GM21360 (cell line): ENCODE measurements at regions not wholly inside any gene's neighbourhood (a gene's known extent, or its start where the extent isn't known, plus 50 kb on each side); places are given as distances from the start of the nearest gene placed in this dataset.

ENCODE experiments used
- ATAC-seq: cut with Tn5 transposase; IDR thresholded peaks from one replicate; pipeline ENCODE4 v1.9.1; 2021; ENCODE audit warnings: mild to moderate bottlenecking, moderate library complexity; ENCODE audit not compliant: unreplicated experiment

DNA sequence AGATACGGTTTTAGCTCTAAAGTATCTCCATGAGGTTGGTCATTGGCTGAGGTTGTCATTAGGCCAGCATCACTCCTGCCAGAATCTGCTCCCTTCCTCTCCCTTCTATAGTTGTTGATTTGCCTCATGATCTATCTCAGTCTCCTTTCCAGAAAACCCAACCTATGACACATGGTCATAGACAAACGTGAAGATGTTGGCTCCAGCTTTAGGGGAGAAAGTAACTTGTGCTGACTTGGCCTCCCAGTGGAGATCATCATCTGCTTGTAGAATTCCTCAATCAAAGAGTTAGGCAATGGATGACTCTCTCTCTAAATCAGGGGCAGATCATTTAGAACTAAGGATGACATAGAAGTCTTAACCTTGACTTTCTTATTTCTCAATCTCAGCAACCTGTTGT, 894.4 kb downstream of the TTLL7 start:
- ATAC-seq: no peak

DNA sequence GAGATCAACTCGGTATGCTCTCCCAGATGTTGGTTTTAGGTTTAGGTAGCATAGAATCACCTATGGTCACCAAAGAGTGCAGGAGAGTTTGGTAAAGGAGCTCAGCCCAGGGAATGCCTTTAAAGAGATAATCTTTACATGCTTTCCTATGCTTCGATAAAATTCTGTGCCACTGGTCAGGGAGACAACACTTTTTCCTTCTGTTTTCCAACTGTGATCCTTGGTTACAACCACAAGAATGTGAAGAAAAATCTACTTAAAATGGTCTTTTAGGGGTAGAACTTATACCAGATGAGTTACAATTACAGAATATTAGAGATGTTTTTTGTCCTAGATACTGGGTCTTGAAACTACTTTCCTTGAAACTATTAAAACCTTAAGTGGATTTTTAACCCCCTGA, 895.6 kb downstream of the TTLL7 start:
- no peak for ATAC-seq

DNA sequence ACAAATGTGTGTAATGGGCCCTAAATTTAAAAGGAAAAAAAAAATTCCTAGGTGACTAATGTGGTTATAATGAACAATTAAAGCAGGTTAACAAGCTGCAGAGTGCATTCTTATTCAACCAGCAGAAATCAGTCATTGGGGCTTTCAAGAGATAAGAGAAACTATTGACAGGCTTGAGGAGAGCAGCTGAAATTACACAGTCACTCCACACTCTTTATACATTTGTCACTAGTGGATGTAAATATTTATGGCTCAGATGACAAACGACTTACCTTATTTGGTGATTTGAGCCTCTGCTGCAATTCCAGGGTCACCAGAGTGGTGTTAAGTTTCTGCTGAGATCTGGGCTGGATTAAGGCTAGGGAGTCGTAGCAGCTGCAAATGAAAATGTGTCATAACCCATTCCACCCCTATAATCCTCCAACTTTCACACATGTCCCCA, 896.3 kb downstream of the TTLL7 start:
- ATAC-seq: no peak

DNA sequence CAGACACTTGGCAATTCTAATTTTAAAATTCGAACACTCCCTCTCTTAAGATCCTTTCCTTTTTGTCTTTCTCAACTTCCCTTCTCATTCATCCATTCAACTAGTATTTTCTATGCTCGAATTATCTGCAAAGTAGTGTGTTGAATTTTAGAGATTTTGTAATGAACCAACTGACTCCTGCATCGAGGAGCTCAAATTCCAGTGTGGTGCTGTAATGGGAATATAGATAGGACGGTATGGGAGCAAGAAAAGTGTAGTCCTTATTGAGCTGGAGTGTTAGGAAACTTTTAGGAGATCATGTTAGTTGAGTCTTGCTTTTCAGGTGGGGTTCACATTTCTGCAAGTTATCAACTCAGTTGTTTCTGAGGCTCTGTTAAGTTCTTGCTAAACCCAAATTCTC, 897.5 kb downstream of the TTLL7 start:
- ATAC-seq: no peak

DNA sequence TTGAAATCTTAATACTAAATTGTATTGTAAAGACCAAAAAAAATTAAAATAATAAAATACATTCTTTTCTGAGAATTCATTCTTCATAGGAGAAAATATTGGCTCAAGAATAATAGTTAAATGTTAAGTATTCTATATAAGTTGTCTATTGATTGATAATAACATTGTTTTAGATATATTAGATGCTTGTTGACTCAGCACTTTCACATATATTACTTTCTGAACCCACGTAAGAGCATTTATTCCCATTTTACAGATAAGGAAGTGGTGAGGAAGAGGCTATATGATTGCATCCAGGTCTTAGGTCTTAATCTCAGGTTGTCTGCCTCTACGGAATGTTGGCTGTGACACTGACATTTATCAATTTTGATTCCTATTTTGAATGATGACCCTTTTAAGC, 898.8 kb downstream of the TTLL7 start:
- no peak for ATAC-seq

DNA sequence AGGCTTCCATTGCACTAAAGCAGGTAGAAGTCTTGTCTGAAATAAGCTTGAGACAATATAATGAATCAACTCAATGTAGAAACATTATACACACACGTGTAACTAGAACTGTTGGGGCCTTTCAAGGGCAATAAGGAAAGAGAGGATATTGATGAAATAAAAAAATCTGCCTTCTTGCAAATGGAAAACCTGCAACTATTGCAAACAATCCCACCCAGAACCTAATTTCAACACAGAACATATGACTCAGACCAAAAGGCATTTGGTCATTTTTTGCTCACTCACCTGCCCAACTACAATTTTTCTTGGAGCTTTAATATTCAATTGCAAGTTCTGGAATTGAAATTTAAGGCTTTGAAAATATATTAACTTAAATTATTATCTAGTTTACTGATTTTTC, 900.1 kb downstream of the TTLL7 start:
- ATAC-seq: no peak

DNA sequence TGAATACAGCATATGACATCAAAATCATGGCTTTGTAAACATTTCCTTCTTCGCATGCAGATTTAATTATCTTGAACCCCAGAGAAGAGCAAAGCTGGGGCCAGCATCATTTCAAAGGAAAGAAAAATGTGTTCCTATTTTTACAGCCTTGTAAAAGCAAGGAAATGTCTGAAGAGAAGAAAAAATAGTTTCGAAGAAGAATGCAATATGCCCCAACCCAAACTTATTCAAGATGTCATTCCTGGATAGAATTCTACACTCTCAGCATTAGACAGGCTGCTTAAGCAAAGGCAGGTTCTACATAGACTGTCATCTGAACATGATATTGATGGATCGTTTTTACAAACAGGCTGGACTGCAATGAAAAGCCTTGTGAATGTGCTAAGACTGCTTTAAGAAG, 900.8 kb downstream of the TTLL7 start:
- no peak for ATAC-seq

DNA sequence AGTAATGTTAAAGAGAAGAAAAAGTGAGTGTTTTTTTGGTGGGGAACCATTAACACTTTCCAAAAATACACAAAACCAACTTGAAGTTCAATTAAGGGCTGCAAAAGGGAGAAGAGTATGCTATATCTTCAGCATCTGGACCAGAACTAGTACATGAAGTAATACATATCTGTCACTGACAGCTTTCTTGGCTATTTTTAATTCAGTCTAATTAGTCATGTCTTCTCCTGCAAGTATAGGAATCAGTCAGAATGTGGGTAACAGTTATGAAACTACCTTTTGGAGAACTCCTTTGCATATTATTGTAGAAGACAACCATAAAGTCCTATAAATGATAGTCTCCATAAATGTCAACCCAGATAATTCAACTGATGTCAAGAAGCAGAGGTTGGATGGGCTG, 901.2 kb downstream of the TTLL7 start:
- no peak for ATAC-seq

DNA sequence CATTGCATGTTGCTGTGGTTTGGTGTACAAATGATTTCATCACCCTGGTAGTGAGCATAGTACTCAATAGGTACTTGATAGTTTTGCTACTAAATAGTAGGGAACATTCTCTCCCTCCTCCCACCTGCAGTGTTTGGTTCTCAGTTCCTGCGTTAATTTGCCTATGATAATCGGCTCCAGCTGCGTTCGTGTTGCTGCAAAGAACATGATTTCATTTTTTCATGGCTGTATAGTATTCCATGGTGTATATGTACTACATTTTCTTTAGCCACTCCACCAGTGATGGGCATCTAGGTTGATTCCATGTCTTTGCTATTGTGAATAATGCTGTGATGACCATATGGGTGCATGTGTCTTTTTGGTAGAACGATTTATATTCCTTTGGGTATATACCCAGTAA, 903.4 kb downstream of the TTLL7 start:
- ATAC-seq: no peak

DNA sequence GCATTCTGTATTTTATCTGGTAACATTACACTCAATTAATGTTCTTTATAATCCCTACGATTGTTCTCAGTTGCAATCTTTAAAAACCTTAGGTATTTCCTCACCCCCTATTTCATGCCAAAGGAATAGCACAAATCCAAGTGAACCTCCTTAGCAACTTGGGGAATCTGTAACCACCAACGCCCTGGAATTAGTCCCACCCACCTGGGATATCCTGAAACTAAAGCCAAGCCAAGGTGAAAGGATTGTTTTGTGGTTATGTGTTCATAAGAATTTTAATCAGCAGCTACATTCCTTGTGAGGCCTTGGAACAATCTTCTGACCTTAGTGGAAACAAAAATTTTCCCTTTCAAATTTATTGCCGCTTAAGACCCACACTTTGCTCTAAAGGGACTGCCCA, 908.7 kb downstream of the TTLL7 start:
- no peak for ATAC-seq

DNA sequence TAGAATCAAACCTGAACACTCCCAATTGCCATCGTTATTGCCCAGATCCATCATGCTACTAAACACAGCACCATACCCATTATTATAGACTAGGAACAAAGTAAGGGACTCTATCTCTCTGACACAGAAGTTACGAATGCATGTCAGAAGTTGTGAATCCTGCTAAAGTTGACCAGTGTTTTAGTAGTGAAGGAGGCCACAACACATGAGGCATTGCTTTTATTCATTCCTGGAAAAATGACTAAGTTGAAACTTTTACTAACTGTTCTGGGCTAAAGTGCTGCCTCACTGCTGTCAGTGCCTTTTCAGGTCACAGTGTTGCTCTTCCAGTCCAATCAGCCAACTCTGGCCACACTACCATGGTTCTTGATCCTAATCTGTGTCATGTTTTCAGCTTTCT, 911.1 kb downstream of the TTLL7 start:
- no peak for ATAC-seq

DNA sequence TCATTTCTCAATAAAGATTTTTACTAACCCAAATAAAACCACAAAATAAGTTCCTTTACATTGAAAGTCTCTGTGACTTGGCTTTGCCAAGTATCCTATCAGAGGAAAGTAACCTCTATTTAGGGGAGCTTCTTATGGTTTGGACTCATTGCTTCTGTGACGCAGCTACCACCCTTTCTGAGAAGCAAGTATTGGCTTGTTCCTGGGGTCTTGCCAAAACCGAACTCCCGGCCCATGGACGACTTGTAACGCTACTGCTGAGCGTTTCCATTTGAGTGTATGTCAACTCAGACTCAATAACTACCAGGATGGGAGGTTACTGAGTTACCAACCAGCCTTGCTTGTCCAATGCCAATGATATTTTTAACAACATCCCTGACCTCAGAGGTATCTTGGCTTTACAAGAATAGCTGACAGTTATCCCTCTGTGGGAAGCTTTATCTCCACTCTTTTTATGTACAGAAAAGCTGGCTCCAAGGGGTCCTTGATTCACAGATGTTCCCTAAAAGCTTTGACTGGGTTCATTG, 911.9 kb downstream of the TTLL7 start:
- ATAC-seq: no peak

DNA sequence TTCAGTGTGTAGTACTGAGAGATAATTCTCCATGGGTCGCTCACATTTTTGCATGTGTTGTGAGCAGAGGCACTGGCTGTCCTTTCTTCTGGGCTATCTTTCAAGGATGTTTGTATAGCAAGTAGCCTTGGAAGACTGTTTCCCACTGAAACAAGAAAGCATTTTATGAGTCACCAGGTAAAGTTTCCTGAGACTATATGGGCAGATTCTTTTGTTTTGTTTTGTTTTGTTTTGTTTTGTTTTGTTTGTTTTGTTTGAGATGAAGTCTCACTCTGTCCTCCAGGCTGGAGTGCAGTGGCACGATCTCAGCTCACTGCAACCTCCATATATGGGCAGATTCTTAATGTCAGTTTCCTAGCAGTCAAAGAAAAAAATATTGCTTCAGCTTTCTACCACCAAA, 912.6 kb downstream of the TTLL7 start:
- ATAC-seq: no peak

DNA sequence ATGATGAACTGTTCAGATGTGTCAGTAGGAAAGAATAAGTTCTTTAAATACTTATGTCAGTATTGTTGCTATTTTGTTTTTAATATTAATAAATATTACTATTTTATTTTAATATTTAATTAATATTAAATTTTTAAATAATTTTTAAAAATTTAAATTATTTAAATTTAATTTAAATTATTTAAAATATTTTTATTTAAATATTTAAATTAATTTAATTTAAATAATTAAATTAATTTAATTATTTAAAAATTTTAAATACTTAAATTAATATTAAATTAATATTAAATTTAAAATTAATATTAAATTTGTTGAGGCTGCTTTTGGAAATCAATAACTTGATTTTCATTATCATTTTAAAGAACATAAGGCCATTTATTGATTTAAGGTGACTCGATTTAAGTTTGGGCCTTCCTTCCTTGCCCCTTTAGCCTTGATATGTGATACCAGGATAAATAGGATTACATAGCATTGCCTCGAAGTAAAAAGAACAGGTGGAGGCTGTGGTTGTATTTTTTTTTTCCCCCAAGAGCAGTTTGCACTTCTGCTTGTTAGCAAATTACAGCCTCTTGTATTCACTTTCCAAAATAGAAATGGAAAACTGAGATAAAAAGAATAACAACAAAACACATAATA, 915.2 kb downstream of the TTLL7 start:
- no peak for ATAC-seq

DNA sequence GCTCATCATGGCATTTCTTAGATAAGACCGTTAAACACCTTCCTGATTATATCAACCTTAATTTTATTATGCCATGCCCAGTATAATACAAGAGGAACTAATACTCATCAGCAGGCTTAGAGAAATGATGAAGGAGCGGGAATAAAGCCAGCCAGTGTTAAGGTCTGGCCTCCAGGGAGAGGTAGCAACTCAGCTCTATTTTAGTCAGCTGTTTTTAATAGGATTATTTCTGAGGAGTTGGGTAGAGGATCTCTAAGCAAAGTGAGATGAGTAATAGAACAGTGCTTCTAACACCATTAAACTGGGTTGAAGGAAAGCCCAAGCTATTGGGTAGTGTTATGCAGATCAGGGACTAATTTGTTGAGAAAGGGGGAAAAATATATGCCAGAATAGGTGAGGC, 921.5 kb downstream of the TTLL7 start:
- no peak for ATAC-seq

DNA sequence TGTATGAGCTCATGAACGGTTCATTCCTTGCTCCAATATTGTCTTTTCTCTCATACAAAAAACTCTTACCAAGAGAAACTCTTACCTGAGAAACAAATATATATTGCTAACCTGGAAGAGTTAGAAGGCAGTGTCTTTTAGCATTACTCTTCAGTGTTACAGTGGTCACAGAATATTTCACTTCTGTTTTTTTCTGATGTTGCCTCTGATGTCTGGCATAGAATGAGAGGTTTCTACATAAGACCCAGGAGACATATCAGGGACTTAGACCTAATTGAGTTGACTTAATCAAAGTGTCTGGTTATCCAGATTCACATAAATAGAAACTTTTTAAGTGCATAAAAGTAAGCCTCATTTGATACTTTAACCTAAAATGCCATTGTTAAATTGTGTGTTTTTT, 923.8 kb downstream of the TTLL7 start:
- no peak for ATAC-seq

DNA sequence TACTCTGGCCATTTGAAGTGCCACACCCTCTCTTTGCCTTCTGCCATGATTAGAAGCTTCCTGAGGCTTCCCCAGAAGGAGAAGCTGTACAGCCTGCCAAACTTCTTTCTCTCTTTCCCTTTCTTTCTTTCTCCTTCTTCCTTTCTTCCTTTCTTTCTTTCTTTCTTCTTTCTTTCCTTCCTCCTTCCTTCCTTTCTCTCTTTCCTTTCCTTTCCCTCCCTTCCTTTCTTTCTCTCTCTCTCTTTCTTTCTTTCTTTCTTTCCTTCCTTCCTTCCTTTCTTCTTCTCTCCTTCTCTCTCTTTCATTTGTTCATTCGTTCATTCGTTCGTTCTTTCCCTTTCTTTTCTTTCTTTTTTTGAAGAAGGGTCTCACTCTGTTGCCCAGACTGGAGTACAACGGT, 931.0 kb downstream of the TTLL7 start:
- ATAC-seq: no peak

DNA sequence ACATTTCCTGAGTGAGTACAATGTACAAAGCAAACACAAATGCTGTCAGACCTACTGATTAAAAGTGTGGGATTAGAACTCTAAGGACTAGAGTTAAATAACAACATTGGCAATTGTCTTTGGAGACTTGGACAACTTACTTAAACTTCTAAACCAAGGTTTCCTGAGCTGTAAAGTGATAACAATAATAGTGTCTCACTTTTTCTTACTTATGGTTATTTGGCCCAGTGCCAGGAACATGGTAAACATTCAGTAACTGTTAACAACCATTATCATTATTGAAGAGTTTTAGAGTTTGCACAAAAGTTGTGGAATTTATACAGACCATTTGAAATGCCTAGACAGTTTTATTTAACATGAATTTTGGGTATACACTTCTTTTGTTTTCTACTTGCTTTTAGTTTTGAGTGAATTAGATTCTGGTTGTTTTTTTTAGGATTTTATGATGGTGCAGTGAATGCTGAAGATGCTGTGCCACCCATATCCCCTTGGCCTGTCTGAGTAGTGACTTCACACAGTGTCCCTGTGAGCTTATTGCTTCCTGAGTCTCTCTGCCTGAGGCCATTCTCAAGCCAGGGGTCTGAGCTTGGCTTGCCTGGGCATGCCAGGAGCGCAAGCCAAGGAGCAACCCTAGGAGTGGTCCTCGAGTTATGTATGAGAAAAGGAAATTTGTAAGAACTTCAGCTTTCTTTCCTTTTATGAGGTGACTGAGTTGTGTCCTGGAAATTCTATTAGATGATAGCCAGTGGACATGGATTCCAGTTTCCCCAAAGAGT, 932.8 kb downstream of the TTLL7 start:
- no peak for ATAC-seq

DNA sequence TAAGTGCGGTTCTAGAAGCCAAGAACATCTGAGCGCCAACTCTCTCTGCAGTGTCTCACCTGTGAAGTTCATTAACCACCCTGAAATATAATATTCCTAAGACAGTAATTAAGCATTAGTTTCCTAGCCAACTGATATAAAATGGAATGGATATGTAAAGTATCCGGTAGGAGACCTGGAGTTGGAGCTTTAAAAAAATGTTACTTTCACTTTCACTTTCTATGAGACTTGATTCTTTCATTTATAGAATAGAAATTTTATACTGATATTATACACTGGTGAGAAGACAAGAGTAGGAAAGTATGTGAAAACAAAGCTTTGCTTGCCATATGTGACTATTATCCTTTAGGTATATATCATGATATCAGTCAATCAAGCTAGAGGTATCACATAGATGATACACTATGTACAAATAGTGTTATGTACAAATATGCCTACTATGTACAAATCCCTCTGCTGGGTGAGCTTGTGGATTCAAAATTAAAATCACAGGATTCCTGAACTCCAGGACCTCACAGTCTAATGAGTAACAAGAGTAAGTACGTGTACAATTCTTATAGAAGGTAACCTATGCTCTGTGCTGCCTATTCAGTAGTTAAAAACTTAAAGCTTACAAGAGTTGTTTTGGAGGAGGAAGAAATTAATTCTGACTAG, 934.2 kb downstream of the TTLL7 start:
- no peak for ATAC-seq

DNA sequence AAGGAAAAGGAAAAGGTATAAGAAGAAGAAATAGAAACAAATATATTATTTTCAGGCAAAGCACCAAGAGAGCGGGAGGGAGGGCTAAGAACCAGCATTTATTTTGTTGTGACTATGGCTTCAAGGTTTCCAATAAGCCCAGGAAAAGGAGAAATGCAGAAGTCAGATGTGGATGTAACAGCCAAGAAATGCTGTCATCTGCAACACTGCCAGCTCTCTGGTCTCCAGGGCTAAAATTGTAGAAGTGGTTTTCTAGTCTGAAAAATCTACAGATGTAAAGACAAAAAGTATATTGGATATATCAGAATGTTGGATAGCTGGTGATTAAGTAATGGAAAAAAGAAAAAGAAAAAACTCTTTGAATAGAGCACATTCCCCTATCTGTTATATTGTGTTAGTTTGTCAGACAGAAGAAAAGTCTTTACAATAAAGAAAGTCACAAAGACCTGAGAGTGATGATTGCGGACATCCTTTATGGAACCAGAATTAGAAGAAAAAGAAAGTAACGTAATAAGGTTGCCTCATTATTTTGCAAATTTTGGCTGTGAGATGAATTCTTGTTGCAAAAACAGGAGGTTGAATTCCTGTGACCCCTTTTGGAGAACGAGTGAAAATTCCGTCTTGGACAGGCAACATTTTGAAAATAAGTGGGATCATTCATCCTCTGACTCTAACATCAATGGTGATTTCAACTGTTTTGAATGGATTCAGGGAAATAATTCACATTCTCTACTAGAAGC, 938.1 kb downstream of the TTLL7 start:
- no peak for ATAC-seq

DNA sequence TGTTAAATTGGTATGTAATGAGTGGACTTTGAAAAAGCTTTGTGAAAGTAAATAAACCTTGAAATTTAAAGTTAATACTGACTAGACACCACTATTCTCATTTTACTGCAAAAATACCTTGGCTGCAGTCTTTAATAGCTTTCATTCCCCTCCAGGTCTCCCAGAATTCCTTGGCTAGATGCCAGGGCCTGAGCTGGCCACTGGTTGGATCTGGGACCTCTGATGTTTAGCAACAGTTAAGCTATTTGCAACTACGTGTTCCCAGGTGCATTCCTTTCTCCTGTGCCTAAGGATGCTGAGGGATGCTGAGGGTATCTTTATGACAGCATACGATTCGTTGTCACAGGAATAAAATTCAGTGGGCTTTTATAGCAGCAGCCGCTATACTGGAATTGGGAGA, 938.7 kb downstream of the TTLL7 start:
- no peak for ATAC-seq
